ENCODE measurements at regions not wholly inside any gene's neighbourhood (a gene's known extent, or its start where the extent isn't known, plus 50 kb on each side); places are given as distances from the start of the nearest gene placed in this dataset.

- Histone ChIP-seq H4K20me1 (ENCODE audit: insufficient read depth, low read length) (no peaks in the 10 kb centered on the region), H3K36me3 (ENCODE audit: insufficient read depth, low read length) (peaks cover 8% of the 10 kb centered on the region; the same call in 1 of the 2 replicates), H3K4me3 (ENCODE audit: low read depth, low read length, poor library complexity, severe bottlenecking) (peak overlapping the region; percentile 20), H3K4me1 (ENCODE audit: insufficient read depth, low read length, poor library complexity, severe bottlenecking) (peaks cover 69% of the 10 kb centered on the region), H3K4me2 (ENCODE audit: low read length) (peak overlapping the region; percentile 60), H3K9me2 (ENCODE audit: insufficient read depth, low read length) (no peaks in the 10 kb centered on the region), H3K27ac (ENCODE audit: low read depth, low read length, poor library complexity, severe bottlenecking) (peak overlapping the region; percentile 95), H3K79me2 (ENCODE audit: insufficient read depth, low read depth, low read length) (no peaks in the 10 kb centered on the region), H2AFZ (ENCODE audit: low read length) (peak overlapping the region; percentile 35; the same call in 1 of the 2 replicates), H3K9me3 (ENCODE audit: low read length) (peaks cover 16% of the 10 kb centered on the region)
- TF ChIP-seq EZH2phosphoT487 (IDR thresholded peaks at IDR 0.05; ENCODE audit: borderline replicate concordance, low read depth, low read length) (no peak), CTCF (conservative IDR thresholded peaks at IDR 0.05; ENCODE audit: low read length) (no peak)
- intact Hi-C loops (cut with micrococcal nuclease; ENCODE audit: unreplicated experiment), result loop anchor here (1.0 to 10.0 kb wide), 4 partner anchors 42 to 518 kb away; no protein-coding TSS in a partner anchor
- BruUV-seq (replicated peaks), result no TSS peak
- CTCF ChIA-PET (ENCODE audit: unreplicated experiment), result no interaction called here
- DNase-seq (ENCODE audit: low spot score), result peak; percentile 31
- POLR2A ChIA-PET, result interaction anchor here (2.3 to 3.4 kb wide), 3 partner anchors 11 to 46 kb away, joined by 9 to 19 read pairs (median 14); no protein-coding TSS in a partner anchor
These were observed 91.1 kb upstream of the TNS3 start for GRCh38 chr7:47672977-47673381.

- Histone ChIP-seq H2AFZ (ENCODE audit: low read length) (peak overlapping the region; percentile 35; the same call in 1 of the 2 replicates), H3K36me3 (ENCODE audit: insufficient read depth, low read length) (peaks cover 8% of the 10 kb centered on the region; the same call in 1 of the 2 replicates), H3K79me2 (ENCODE audit: insufficient read depth, low read depth, low read length) (no peaks in the 10 kb centered on the region), H3K9me3 (ENCODE audit: low read length) (peaks cover 10% of the 10 kb centered on the region), H3K27ac (ENCODE audit: low read depth, low read length, poor library complexity, severe bottlenecking) (peak overlapping the region; percentile 95), H3K9me2 (ENCODE audit: insufficient read depth, low read length) (no peaks in the 10 kb centered on the region), H3K4me1 (ENCODE audit: insufficient read depth, low read length, poor library complexity, severe bottlenecking) (peaks cover 71% of the 10 kb centered on the region), H4K20me1 (ENCODE audit: insufficient read depth, low read length) (no peaks in the 10 kb centered on the region), H3K4me2 (ENCODE audit: low read length) (peak overlapping the region; percentile 60), H3K4me3 (ENCODE audit: low read depth, low read length, poor library complexity, severe bottlenecking) (peak overlapping the region; percentile 20)
- BruUV-seq (replicated peaks), result no TSS peak
- intact Hi-C loops (cut with micrococcal nuclease; ENCODE audit: unreplicated experiment), result loop anchor here (1.0 to 10.0 kb wide), 4 partner anchors 43 to 518 kb away; no protein-coding TSS in a partner anchor
- DNase-seq (ENCODE audit: low spot score), result peak; percentile 88
- ChIA-PET POLR2A (interaction anchor here (0.6 to 3.4 kb wide), 17 partner anchors 8 to 175 kb away, joined by 3 to 19 read pairs (median 4); no protein-coding TSS in a partner anchor), CTCF (ENCODE audit: unreplicated experiment) (no interaction called here)
- no peak for TF ChIP-seq EZH2phosphoT487 (IDR thresholded peaks at IDR 0.05; ENCODE audit: borderline replicate concordance, low read depth, low read length)
- TF ChIP-seq CTCF (conservative IDR thresholded peaks at IDR 0.05; ENCODE audit: low read length), result no peak
These were observed 90.4 kb upstream of the TNS3 start for GRCh38 chr7:47672271-47672791.

- Histone ChIP-seq H3K4me1 (ENCODE audit: insufficient read depth, low read length, poor library complexity, severe bottlenecking) (peaks cover 71% of the 10 kb centered on the region), H2AFZ (ENCODE audit: low read length) (no peak overlapping the region; the same call in 1 of the 2 replicates), H3K9me3 (ENCODE audit: low read length) (peaks cover under 1% of the 10 kb centered on the region; the same call in 1 of the 2 replicates), H3K27ac (ENCODE audit: low read depth, low read length, poor library complexity, severe bottlenecking) (peak overlapping the region; percentile 95), H3K4me3 (ENCODE audit: low read depth, low read length, poor library complexity, severe bottlenecking) (peak overlapping the region; percentile 55), H4K20me1 (ENCODE audit: insufficient read depth, low read length) (no peaks in the 10 kb centered on the region), H3K36me3 (ENCODE audit: insufficient read depth, low read length) (no peaks in the 10 kb centered on the region), H3K79me2 (ENCODE audit: insufficient read depth, low read depth, low read length) (no peaks in the 10 kb centered on the region), H3K4me2 (ENCODE audit: low read length) (peak overlapping the region; percentile 85), H3K9me2 (ENCODE audit: insufficient read depth, low read length) (no peaks in the 10 kb centered on the region)
- BruUV-seq (replicated peaks), result no TSS peak
- TF ChIP-seq EZH2phosphoT487 (IDR thresholded peaks at IDR 0.05; ENCODE audit: borderline replicate concordance, low read depth, low read length) (no peak), CTCF (conservative IDR thresholded peaks at IDR 0.05; ENCODE audit: low read length) (no peak)
- ChIA-PET POLR2A (interaction anchor here (0.6 to 3.4 kb wide), 20 partner anchors 9 to 174 kb away, joined by 3 to 19 read pairs (median 4); no protein-coding TSS in a partner anchor), CTCF (ENCODE audit: unreplicated experiment) (no interaction called here)
- intact Hi-C loops (cut with micrococcal nuclease; ENCODE audit: unreplicated experiment), result loop anchor here (2.0 to 10.0 kb wide), 4 partner anchors 91 to 517 kb away; no protein-coding TSS in a partner anchor
- no peak for DNase-seq (ENCODE audit: low spot score)
These were observed 89.4 kb upstream of the TNS3 start for GRCh38 chr7:47671358-47671757.

Data from OCI-LY7 (cell line).